ENCODE measurements at regions not wholly inside any gene's neighbourhood (a gene's known extent, or its start where the extent isn't known, plus 50 kb on each side); places are given as distances from the start of the nearest gene placed in this dataset.

DNA sequence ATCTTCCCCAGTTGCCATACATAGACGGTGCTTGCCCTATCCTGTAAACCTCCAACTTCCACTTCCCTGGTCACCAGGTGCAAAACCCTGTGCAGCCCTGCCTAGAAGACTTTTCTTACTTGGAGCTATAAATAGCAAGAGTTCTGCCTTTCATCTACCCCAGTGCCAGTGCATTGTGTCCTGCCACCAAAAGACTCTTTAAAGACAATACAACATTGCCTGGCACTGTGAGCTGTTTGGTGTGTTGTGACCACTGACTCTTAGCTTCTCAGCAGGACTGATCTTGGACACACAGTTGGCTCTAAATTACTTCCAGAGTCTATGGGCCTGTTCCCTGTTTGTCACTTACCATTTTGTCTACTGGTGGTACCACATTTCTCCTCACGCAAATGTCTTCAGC, 608.1 kb downstream of the CDH9 start:
- TF ChIP-seq EP300 (conservative IDR thresholded peaks at IDR 0.05; ENCODE audit: poor library complexity, severe bottlenecking) (no peak), MXI1 (conservative IDR thresholded peaks at IDR 0.05; ENCODE audit: poor library complexity, severe bottlenecking) (no peak), CTCF (IDR thresholded peaks at IDR 0.05; ENCODE audit: poor library complexity, severe bottlenecking) (no peak), TAF1 (IDR thresholded peaks at IDR 0.05; ENCODE audit: low read depth) (no peak), SMC3 (conservative IDR thresholded peaks at IDR 0.05; ENCODE audit: poor library complexity) (no peak), RAD21 (conservative IDR thresholded peaks at IDR 0.05) (no peak), POLR2AphosphoS5 (IDR thresholded peaks at IDR 0.05) (no peak), EZH2 (IDR thresholded peaks at IDR 0.05; ENCODE audit: borderline replicate concordance, insufficient read depth, low read length, poor library complexity, severe bottlenecking) (no peak)
- TF ChIP-seq, protein P1, sequence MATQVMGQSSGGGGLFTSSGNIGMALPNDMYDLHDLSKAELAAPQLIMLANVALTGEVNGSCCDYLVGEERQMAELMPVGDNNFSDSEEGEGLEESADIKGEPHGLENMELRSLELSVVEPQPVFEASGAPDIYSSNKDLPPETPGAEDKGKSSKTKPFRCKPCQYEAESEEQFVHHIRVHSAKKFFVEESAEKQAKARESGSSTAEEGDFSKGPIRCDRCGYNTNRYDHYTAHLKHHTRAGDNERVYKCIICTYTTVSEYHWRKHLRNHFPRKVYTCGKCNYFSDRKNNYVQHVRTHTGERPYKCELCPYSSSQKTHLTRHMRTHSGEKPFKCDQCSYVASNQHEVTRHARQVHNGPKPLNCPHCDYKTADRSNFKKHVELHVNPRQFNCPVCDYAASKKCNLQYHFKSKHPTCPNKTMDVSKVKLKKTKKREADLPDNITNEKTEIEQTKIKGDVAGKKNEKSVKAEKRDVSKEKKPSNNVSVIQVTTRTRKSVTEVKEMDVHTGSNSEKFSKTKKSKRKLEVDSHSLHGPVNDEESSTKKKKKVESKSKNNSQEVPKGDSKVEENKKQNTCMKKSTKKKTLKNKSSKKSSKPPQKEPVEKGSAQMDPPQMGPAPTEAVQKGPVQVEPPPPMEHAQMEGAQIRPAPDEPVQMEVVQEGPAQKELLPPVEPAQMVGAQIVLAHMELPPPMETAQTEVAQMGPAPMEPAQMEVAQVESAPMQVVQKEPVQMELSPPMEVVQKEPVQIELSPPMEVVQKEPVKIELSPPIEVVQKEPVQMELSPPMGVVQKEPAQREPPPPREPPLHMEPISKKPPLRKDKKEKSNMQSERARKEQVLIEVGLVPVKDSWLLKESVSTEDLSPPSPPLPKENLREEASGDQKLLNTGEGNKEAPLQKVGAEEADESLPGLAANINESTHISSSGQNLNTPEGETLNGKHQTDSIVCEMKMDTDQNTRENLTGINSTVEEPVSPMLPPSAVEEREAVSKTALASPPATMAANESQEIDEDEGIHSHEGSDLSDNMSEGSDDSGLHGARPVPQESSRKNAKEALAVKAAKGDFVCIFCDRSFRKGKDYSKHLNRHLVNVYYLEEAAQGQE (IDR thresholded peaks at IDR 0.05; ENCODE audit: borderline replicate concordance) = no peak
- no peak overlapping the region for H3K9ac ChIP-seq (ENCODE audit: low read length)
- no peaks in the 10 kb centered on the region for H3K9me2 ChIP-seq (ENCODE audit: insufficient read depth, low read length)
- no peaks in the 10 kb centered on the region for H3K79me2 ChIP-seq (replicated peaks; ENCODE audit: insufficient read depth, low read length)
- H3K27me3 ChIP-seq (ENCODE audit: insufficient read depth, low read depth, low read length) = no peaks in the 10 kb centered on the region
- no peak overlapping the region for H3K4me2 ChIP-seq (ENCODE audit: low read length)
- no peaks in the 10 kb centered on the region for H3F3A ChIP-seq (ENCODE audit: insufficient read depth, low read length, poor library complexity, severe bottlenecking)
- H3K27ac ChIP-seq (ENCODE audit: low read length) = no peak overlapping the region
- H2AFZ ChIP-seq (ENCODE audit: low read depth, low read length) = no peak overlapping the region
- no peaks in the 10 kb centered on the region for H3K36me3 ChIP-seq (ENCODE audit: insufficient read depth, low read length)
- H3K9me3 ChIP-seq (ENCODE audit: low read length) = no peaks in the 10 kb centered on the region
- H3K4me3 ChIP-seq (ENCODE audit: low read length) = no peak overlapping the region
- H4K20me1 ChIP-seq (ENCODE audit: insufficient read depth) = no peaks in the 10 kb centered on the region

DNA sequence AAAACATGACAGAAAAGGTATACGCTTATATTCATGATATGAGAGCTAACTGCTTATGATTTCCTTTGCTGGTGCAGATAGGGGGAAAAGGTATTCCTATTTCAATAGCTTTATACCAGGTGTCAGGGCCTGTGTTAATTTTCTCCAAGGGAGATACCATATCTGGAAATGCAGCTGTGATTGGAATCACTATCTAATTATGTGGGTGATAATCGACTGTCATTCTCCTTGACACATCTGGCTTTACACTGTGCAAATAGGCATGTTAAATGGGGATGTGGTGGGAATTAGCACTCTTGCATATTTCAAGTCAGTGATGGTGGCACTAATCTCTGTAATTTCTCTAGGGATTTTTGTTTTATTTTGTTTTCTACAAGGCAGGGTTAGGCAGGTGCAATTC, 611.1 kb downstream of the CDH9 start:
- Histone ChIP-seq H3K4me3 (ENCODE audit: low read length) (no peak overlapping the region), H3K4me2 (ENCODE audit: low read length) (no peak overlapping the region), H3K27ac (ENCODE audit: low read length) (no peak overlapping the region), H2AFZ (ENCODE audit: low read depth, low read length) (no peak overlapping the region), H3K36me3 (ENCODE audit: insufficient read depth, low read length) (no peaks in the 10 kb centered on the region), H3F3A (ENCODE audit: insufficient read depth, low read length, poor library complexity, severe bottlenecking) (no peaks in the 10 kb centered on the region), H3K9ac (ENCODE audit: low read length) (no peak overlapping the region), H4K20me1 (ENCODE audit: insufficient read depth) (no peaks in the 10 kb centered on the region), H3K9me2 (ENCODE audit: insufficient read depth, low read length) (no peaks in the 10 kb centered on the region), H3K79me2 (replicated peaks; ENCODE audit: insufficient read depth, low read length) (no peaks in the 10 kb centered on the region), H3K27me3 (ENCODE audit: insufficient read depth, low read depth, low read length) (no peaks in the 10 kb centered on the region), H3K9me3 (ENCODE audit: low read length) (no peaks in the 10 kb centered on the region)
- TF ChIP-seq POLR2AphosphoS5 (IDR thresholded peaks at IDR 0.05) (no peak), TAF1 (IDR thresholded peaks at IDR 0.05; ENCODE audit: low read depth) (no peak), SMC3 (conservative IDR thresholded peaks at IDR 0.05; ENCODE audit: poor library complexity) (no peak), MXI1 (conservative IDR thresholded peaks at IDR 0.05; ENCODE audit: poor library complexity, severe bottlenecking) (no peak), RAD21 (conservative IDR thresholded peaks at IDR 0.05) (no peak), EP300 (conservative IDR thresholded peaks at IDR 0.05; ENCODE audit: poor library complexity, severe bottlenecking) (no peak), CTCF (IDR thresholded peaks at IDR 0.05; ENCODE audit: poor library complexity, severe bottlenecking) (no peak)
- TF ChIP-seq, protein P1 (IDR thresholded peaks at IDR 0.05; ENCODE audit: borderline replicate concordance) = no peak
